ENCODE measurements at regions not wholly inside any gene's neighbourhood (a gene's known extent, or its start where the extent isn't known, plus 50 kb on each side); places are given as distances from the start of the nearest gene placed in this dataset.

- TF ChIP-seq POLR2A (IDR thresholded peaks at IDR 0.05) (no peak), CTCF (IDR thresholded peaks at IDR 0.05 in 8 of 11, conservative IDR thresholded peaks at IDR 0.05 in 3 of 11) (no peak), POLR2AphosphoS5 (IDR thresholded peaks at IDR 0.05) (no peak)
Observed at GRCh38 chr3:86229086-86229774, 761.7 kb downstream of the VGLL3 start.
